CD14-positive monocyte (primary cell): ENCODE measurements at regions not wholly inside any gene's neighbourhood (a gene's known extent, or its start where the extent isn't known, plus 50 kb on each side); places are given as distances from the start of the nearest gene placed in this dataset.

Experiments used
- DNase-seq, 3 donors: peaks; one replicate each; pipeline ENCODE4 v3.0.0-alpha.2; 2011 to 2022
- H2AFZ ChIP-seq: 2 replicates; pipeline ENCODE4 v1.6.0; 2012; ENCODE audit warnings: mild to moderate bottlenecking, low read depth, low read length, inconsistent platforms; ENCODE audit not compliant: insufficient read depth, poor library complexity, severe bottlenecking
- H3K27ac ChIP-seq, 2 donors: 1 replicate in 1 of 2; 2 replicates in 1 of 2; pipeline ENCODE4 v1.5.1; 2012 to 2013; ENCODE audit warnings: low read length in 2 of 2, control low read depth in 1 of 2, inconsistent platforms in 1 of 2, low read depth in 1 of 2, mild to moderate bottlenecking in 1 of 2
- H3K27me3 ChIP-seq, 2 donors: one replicate each; pipeline versions ENCODE4 v1.6.0 to v1.6.1; 2011 to 2013; ENCODE audit warnings: low read length in 2 of 2; ENCODE audit not compliant: control insufficient read depth in 2 of 2, insufficient read depth in 2 of 2
- H3K36me3 ChIP-seq, 2 donors: replicated peaks in 1 of 2; 1 replicate in 1 of 2; 2 replicates in 1 of 2; pipeline versions ENCODE4 v1.5.1 to v1.6.1; 2012 to 2013; ENCODE audit warnings: low read length in 2 of 2, control low read depth in 1 of 2, inconsistent platforms in 1 of 2, mild to moderate bottlenecking in 1 of 2; ENCODE audit not compliant: insufficient read depth in 2 of 2, control insufficient read depth in 1 of 2
- H3K4me1 ChIP-seq, 2 donors: 1 replicate in 1 of 2; 2 replicates in 1 of 2; pipeline versions ENCODE4 v1.5.1 to v1.6.1; 2012 to 2013; ENCODE audit warnings: low read length in 2 of 2, control low read depth in 1 of 2, inconsistent platforms in 1 of 2, mild to moderate bottlenecking in 1 of 2, moderate library complexity in 1 of 2; ENCODE audit not compliant: insufficient read depth in 2 of 2, control insufficient read depth in 1 of 2
- H3K4me2 ChIP-seq: replicated peaks from 2 replicates; pipeline ENCODE3; 2012; ENCODE audit warnings: low read length, moderate library complexity, mild to moderate bottlenecking; ENCODE audit not compliant: poor library complexity, severe bottlenecking; ENCODE audit errors: extremely low read depth
- H3K4me3 ChIP-seq, 3 experiments: fragments of 200-600 bp in 1 of 3; sonication (generic) in 1 of 3; replicated peaks in 1 of 3; 1 replicate in 2 of 3; 2 replicates in 1 of 3; pipeline ENCODE4 v1.5.1; 2011 to 2013; ENCODE audit warnings: low read length in 3 of 3, mild to moderate bottlenecking in 3 of 3, control low read depth in 2 of 3, low read depth in 2 of 3, inconsistent platforms in 1 of 3, moderate library complexity in 1 of 3
- H3K79me2 ChIP-seq: 2 replicates; pipeline ENCODE4 v1.6.0; 2012; ENCODE audit warnings: mild to moderate bottlenecking, control low read depth, inconsistent platforms, low read length, moderate library complexity; ENCODE audit not compliant: insufficient read depth
- H3K9ac ChIP-seq: 2 replicates; pipeline ENCODE4 v1.6.0; 2017; ENCODE audit warnings: low read length, mild to moderate bottlenecking; ENCODE audit not compliant: insufficient read depth, poor library complexity, severe bottlenecking
- H3K9me3 ChIP-seq, 2 donors: replicated peaks in 1 of 2; 1 replicate in 1 of 2; 2 replicates in 1 of 2; pipeline versions ENCODE4 v1.5.1 to v1.6.1; 2012 to 2013; ENCODE audit warnings: low read length in 2 of 2, control low read depth in 1 of 2; ENCODE audit not compliant: control insufficient read depth in 1 of 2, insufficient read depth in 1 of 2
- H4K20me1 ChIP-seq: 2 replicates; pipeline ENCODE4 v1.6.0; 2012; ENCODE audit warnings: mild to moderate bottlenecking, low read length, control low read depth, moderate library complexity; ENCODE audit not compliant: insufficient read depth
- H3K27ac Mint-ChIP-seq, 7 donors: one replicate each; pipeline ENCODE4 v1.8.0; 2020; ENCODE audit warnings: mild to moderate bottlenecking in 7 of 7, mixed read lengths in 7 of 7, moderate library complexity in 6 of 7, inconsistent platforms in 2 of 7
- H3K27me3 Mint-ChIP-seq, 3 donors: one replicate each; pipeline ENCODE4 v1.8.0; 2021 to 2022; ENCODE audit warnings: low read depth in 3 of 3, mild to moderate bottlenecking in 3 of 3, mixed read lengths in 3 of 3, moderate library complexity in 3 of 3, inconsistent platforms in 1 of 3
- H3K36me3 Mint-ChIP-seq, 2 donors: one replicate each; pipeline ENCODE4 v1.8.0; 2020; ENCODE audit warnings: mixed read lengths in 2 of 2, inconsistent platforms in 1 of 2, mild to moderate bottlenecking in 1 of 2
- H3K4me1 Mint-ChIP-seq: one replicate; pipeline ENCODE4 v1.8.0; 2020; ENCODE audit warnings: mild to moderate bottlenecking, mixed read lengths
- H3K4me3 Mint-ChIP-seq, 2 donors: one replicate each; pipeline ENCODE4 v1.8.0; 2020; ENCODE audit warnings: mild to moderate bottlenecking in 2 of 2, mixed read lengths in 2 of 2, moderate library complexity in 1 of 2
- H3K9me3 Mint-ChIP-seq, 7 donors: one replicate each; pipeline ENCODE4 v1.8.0; 2020 to 2022; ENCODE audit warnings: mixed read lengths in 7 of 7, mild to moderate bottlenecking in 6 of 7, moderate library complexity in 6 of 7, inconsistent platforms in 2 of 7
- WGBS: methylation state at CpG from one replicate; pipeline ENCODE4 v1.1.5; 2013; ENCODE audit warnings: missing lambda C conversion rate; ENCODE audit not compliant: insufficient coverage; 5-methylcytosine and 5-hydroxymethylcytosine counted together
- intact Hi-C, 2 donors: fragments of 100-400 bp; cut with micrococcal nuclease; formaldehyde crosslinking; loops; one replicate each; pipeline versions ENCODE4 v1.15.0 to v1.15.1; 2023
- TF ChIP-seq, protein P1 (sequence below): fragments of 200-600 bp; IDR thresholded peaks from one replicate; pipeline ENCODE4 v1.8.0; 2022; ENCODE audit warnings: antibody characterized with exemption, mild to moderate bottlenecking

DNA sequence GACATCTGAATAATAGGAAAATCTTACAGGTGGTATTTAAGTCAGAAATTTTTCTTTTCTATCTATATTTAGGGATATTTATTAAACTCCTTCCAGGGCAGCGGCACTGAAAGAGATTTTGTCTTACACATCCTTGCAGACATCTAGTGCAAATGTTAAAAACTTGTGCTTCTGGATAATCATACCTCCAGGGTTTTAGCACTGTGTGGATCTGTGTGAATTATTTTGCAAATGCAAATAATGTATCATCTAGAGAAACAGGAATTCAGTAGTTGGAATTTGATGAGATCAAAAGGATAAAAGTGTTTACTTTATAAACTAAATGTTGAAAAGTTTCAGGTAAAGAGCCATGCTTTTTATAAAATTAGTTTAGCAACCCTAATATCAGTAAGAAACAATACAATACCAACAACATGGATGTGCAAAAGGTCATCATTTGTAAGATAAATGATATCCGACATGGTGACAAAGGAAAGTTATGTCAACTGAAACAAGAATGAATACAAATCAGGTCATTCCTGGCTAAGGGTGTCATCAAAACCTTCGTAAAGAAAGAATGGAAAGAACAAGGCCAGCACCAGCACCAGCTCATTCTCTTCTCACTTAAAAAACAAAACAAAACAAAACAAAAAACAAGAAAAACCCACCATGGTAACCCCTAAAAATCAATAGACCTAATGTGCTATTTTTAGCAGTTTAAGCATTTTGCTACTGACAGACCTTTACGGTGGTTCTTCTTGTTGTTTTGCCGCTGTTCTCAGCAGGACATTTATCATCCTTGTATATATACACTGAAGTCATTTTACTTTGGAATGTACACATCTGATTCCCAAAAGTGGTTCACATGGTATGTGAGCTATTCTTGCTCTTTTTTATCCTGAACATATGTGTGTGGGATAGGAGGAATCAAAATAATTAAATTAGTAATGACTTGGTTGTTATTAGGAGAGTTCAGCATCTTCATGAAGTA, 219.7 kb upstream of the NDST3 start:
- Histone ChIP-seq H3K4me1 (no peaks in the 10 kb centered on the region), H3K27ac (no peak overlapping the region), H3K9me3 (no peaks in the 10 kb centered on the region), H3K4me2 (no peak overlapping the region), H3K9ac (no peak overlapping the region), H3K27me3 (no peaks in the 10 kb centered on the region), H3K4me3 (no peak overlapping the region), H4K20me1 (no peaks in the 10 kb centered on the region), H2AFZ (no peak overlapping the region), H3K36me3 (no peaks in the 10 kb centered on the region), H3K79me2 (no peaks in the 10 kb centered on the region)
- intact Hi-C loops, result no loop called here
- Mint-ChIP-seq H3K4me1 (peaks cover 2% of the 10 kb centered on the region), H3K9me3 (peaks cover 0 to 1% (median 0%) of the 10 kb centered on the region in 7 donors), H3K27ac (no peak overlapping the region), H3K36me3 (no peaks in the 10 kb centered on the region), H3K4me3 (no peak overlapping the region), H3K27me3 (peaks cover 0 to 1% (median 1%) of the 10 kb centered on the region in 3 donors)
- 83% methylated on average over 1 of the region's 5 CpGs for WGBS
- TF ChIP-seq, protein P1, sequence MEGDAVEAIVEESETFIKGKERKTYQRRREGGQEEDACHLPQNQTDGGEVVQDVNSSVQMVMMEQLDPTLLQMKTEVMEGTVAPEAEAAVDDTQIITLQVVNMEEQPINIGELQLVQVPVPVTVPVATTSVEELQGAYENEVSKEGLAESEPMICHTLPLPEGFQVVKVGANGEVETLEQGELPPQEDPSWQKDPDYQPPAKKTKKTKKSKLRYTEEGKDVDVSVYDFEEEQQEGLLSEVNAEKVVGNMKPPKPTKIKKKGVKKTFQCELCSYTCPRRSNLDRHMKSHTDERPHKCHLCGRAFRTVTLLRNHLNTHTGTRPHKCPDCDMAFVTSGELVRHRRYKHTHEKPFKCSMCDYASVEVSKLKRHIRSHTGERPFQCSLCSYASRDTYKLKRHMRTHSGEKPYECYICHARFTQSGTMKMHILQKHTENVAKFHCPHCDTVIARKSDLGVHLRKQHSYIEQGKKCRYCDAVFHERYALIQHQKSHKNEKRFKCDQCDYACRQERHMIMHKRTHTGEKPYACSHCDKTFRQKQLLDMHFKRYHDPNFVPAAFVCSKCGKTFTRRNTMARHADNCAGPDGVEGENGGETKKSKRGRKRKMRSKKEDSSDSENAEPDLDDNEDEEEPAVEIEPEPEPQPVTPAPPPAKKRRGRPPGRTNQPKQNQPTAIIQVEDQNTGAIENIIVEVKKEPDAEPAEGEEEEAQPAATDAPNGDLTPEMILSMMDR, result no peak
- DNase-seq, result no peak

DNA sequence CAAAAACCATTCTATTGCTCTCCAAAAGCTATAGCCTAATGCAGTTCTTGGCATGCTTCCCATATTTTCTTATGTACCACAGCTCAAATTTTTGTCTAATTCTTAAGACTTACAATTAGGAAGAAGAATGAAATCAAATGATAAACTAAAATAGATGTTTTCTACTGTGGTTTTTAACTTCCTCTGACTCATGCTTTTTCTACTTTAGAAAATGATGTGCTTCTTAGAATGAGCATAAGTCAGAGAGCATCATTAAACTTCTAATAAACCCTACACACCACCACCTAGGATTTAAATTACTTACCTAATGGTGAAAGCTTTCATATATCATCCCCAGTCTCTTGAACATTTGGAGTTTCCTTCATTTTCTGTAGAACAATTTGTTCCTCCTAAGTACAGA, 217.0 kb upstream of the NDST3 start:
- intact Hi-C loops, result no loop called here
- H3K4me1 ChIP-seq, result no peaks in the 10 kb centered on the region
- Mint-ChIP-seq H3K9me3 (peaks cover 0 to 2% (median 0%) of the 10 kb centered on the region in 7 donors), H3K27me3 (peaks cover 0 to 1% (median 1%) of the 10 kb centered on the region in 3 donors), H3K4me1 (peaks cover 2% of the 10 kb centered on the region), H3K36me3 (no peaks in the 10 kb centered on the region), H3K4me3 (no peak overlapping the region), H3K27ac (no peak overlapping the region)
- no peak overlapping the region for H2AFZ ChIP-seq
- H3K79me2 ChIP-seq, result no peaks in the 10 kb centered on the region
- H3K27ac ChIP-seq, result no peak overlapping the region
- H3K4me2 ChIP-seq, result no peak overlapping the region
- H3K9ac ChIP-seq, result no peak overlapping the region
- no peaks in the 10 kb centered on the region for H4K20me1 ChIP-seq
- no peaks in the 10 kb centered on the region for H3K36me3 ChIP-seq
- no peaks in the 10 kb centered on the region for H3K27me3 ChIP-seq
- TF ChIP-seq, protein P1, result no peak
- H3K4me3 ChIP-seq, result no peak overlapping the region
- no peak for DNase-seq
- no peaks in the 10 kb centered on the region for H3K9me3 ChIP-seq
